Muscle layer of duodenum (tissue), 2 donors: ENCODE measurements at regions not wholly inside any gene's neighbourhood (a gene's known extent, or its start where the extent isn't known, plus 50 kb on each side); places are given as distances from the start of the nearest gene placed in this dataset.

Source experiments
- H3K27ac ChIP-seq: one replicate; pipeline ENCODE4 v1.7.0; 2013; ENCODE audit warnings: mild to moderate bottlenecking, low read length
- H3K27me3 ChIP-seq: one replicate; pipeline ENCODE4 v1.7.0; 2013; ENCODE audit warnings: low read depth, mild to moderate bottlenecking, control low read depth, low read length
- H3K36me3 ChIP-seq, 2 donors: one replicate each; pipeline ENCODE4 v1.7.0; 2013; ENCODE audit warnings: low read length in 2 of 2, control low read depth in 1 of 2, mild to moderate bottlenecking in 1 of 2; ENCODE audit not compliant: insufficient read depth in 2 of 2, control insufficient read depth in 1 of 2
- H3K4me1 ChIP-seq, 2 donors: one replicate each; pipeline ENCODE4 v1.7.0; 2013; ENCODE audit warnings: low read length in 2 of 2, mild to moderate bottlenecking in 2 of 2, control low read depth in 1 of 2, moderate library complexity in 1 of 2; ENCODE audit not compliant: insufficient read depth in 2 of 2, control insufficient read depth in 1 of 2
- H3K4me3 ChIP-seq, 2 donors: one replicate each; pipeline ENCODE4 v1.7.0; 2013; ENCODE audit warnings: low read length in 2 of 2, low read depth in 1 of 2, mild to moderate bottlenecking in 1 of 2
- H3K9me3 ChIP-seq, 2 donors: one replicate each; pipeline ENCODE4 v1.7.0; 2013; ENCODE audit warnings: low read length in 2 of 2, control low read depth in 1 of 2, mild to moderate bottlenecking in 1 of 2; ENCODE audit not compliant: control insufficient read depth in 1 of 2
- donor health status: healthy.

DNA sequence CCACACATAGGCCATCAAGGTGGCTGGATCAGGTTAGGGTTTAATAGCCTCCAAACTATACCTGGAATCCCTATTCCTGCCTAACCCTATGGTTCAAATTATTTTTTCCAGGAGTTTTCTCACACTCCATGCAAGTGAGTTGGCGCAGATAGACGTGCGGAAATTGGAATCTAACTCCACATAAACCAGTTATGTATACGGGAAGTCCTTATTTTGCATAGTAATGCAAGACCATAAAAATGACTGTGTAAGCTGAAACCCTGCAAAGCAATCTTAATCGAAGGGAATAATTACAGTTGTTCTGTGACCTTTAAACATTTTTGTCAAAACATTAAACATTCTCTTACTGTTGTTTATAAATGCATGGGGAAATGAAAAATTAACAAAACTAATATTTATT is 200.1 kb upstream of the SIX2 start:
- no peaks in the 10 kb centered on the region for H3K9me3 ChIP-seq
- no peak overlapping the region for H3K27ac ChIP-seq
- no peaks in the 10 kb centered on the region for H3K27me3 ChIP-seq
- no peaks in the 10 kb centered on the region for H3K36me3 ChIP-seq
- no peaks in the 10 kb centered on the region for H3K4me1 ChIP-seq
- H3K4me3 ChIP-seq: no peak overlapping the region

DNA sequence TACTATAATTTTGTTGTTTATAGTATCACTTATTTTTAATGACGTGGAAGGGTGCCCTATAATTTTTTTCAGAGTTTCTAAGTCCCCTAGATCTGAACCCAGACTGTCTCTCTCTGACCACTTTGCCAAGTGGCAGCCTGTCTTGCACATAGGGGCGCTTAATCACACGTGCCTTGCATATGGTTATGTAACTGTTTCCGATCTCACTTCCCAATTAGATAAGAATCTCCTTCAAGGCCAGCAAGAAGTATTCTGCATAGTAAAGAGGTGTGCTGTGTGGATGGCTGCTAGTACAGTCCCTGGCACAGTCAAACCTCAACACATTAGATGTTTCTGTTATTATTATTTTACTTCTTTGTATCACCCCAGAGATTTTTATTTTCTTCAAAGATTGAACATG is 197.8 kb upstream of the SIX2 start:
- no peak overlapping the region for H3K4me3 ChIP-seq
- H3K27ac ChIP-seq: no peak overlapping the region
- no peaks in the 10 kb centered on the region for H3K9me3 ChIP-seq
- no peaks in the 10 kb centered on the region for H3K36me3 ChIP-seq
- no peaks in the 10 kb centered on the region for H3K27me3 ChIP-seq
- H3K4me1 ChIP-seq: no peaks in the 10 kb centered on the region

DNA sequence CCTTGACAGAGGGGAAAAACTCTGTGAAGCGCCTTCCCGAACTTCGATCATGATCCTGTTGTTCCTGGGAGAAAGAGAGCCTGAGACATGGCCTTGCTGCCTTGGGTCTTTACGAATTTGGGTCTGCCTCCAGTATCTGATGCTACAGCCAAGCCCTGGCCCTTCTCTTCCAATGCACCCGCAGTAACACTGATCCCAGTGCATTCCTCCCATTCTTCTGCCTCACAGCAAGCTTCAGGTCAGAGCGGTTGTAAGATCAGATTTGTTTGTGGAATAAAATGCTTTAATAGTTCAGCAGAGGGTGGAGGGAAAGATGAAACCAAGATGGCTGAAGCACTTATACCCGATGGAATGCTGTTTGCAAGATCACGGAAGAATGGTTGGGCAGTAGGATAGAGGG is 196.7 kb upstream of the SIX2 start:
- no peak overlapping the region for H3K4me3 ChIP-seq
- H3K36me3 ChIP-seq: no peaks in the 10 kb centered on the region
- H3K27ac ChIP-seq: no peak overlapping the region
- H3K4me1 ChIP-seq: no peaks in the 10 kb centered on the region
- H3K9me3 ChIP-seq: no peaks in the 10 kb centered on the region
- no peaks in the 10 kb centered on the region for H3K27me3 ChIP-seq

DNA sequence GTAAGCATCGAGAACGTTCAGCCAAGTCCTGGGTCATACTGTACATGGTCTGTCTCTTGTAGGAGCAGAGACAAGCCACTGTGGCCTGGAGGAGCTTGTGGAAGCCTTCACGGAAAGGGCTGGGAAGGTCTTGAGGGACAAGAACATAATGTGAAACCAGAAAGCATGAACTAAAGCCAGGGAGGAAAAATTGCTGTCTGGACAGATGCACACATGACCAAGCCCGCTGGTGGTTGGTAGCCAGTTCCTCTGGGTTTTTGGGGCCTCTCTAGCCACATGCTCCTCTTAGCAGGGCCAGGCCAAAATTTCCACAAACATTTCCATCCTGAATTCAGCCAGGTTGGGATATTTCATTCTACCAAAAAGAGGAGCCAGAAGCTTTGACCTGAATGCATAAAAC is 196.2 kb upstream of the SIX2 start:
- Histone ChIP-seq H3K36me3 (no peaks in the 10 kb centered on the region), H3K4me3 (no peak overlapping the region), H3K27ac (no peak overlapping the region), H3K9me3 (no peaks in the 10 kb centered on the region), H3K4me1 (no peaks in the 10 kb centered on the region), H3K27me3 (no peaks in the 10 kb centered on the region)

DNA sequence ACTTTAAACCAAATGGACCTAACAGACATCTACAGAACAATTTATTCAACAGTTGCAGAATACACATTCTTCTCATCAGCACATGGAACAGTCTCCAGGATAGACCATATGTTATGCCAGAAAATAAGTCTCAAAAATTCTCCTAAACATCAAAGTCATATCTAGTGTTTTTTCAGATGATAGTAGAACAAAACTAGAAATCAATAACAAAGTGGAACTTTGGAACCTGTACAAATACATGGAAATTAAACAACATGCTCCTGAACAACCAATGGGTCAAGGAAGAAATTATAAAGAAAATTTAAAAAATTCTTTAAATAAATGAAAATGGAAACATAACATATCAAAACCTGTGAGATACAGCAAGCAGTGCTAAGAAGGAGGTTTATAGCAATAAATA is 194.1 kb upstream of the SIX2 start:
- H3K27ac ChIP-seq: no peak overlapping the region
- no peaks in the 10 kb centered on the region for H3K36me3 ChIP-seq
- no peaks in the 10 kb centered on the region for H3K9me3 ChIP-seq
- no peak overlapping the region for H3K4me3 ChIP-seq
- no peaks in the 10 kb centered on the region for H3K4me1 ChIP-seq
- no peaks in the 10 kb centered on the region for H3K27me3 ChIP-seq

DNA sequence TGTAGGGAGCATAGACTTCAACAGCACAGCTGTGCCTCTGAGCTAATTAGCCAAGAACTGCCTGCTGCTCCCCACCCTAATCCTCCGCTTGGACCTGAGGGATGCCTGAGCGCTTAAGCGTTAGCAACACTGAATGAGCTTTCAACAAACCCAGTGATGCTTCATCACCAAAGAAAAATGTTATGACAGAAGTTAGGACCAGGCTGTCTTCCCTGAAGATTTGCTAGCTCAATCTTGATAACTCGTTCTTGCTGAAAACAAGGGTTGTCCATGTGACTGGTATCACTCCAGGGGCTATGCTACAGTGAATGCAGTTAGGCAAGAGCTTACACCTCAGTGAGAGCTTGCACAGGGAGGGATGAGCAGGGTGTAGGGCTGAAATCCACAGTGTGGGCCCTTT is 190.7 kb upstream of the SIX2 start:
- Histone ChIP-seq H3K4me3 (no peak overlapping the region), H3K36me3 (no peaks in the 10 kb centered on the region), H3K27me3 (no peaks in the 10 kb centered on the region), H3K4me1 (no peaks in the 10 kb centered on the region), H3K9me3 (no peaks in the 10 kb centered on the region), H3K27ac (no peak overlapping the region)

DNA sequence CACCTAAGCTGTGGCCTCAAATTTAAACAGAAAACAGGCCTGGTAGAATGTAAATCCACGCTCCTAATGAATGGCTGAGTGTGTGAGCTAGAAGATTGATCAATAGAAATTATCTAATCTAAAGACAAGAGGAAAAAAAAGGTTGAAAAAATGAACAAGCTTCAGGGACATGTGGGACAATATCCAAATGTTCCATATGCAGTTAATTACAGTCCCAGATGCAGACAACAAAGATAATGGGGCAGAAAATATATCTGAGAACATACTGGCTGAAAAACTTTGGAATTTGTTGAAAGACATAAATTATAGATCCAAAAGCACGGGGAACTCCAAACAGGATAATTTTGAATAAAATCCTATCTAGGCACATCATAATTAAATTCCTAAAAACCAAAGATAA is 186.7 kb upstream of the SIX2 start:
- H3K4me1 ChIP-seq: no peaks in the 10 kb centered on the region
- no peaks in the 10 kb centered on the region for H3K9me3 ChIP-seq
- H3K36me3 ChIP-seq: no peaks in the 10 kb centered on the region
- H3K27ac ChIP-seq: no peak overlapping the region
- H3K4me3 ChIP-seq: no peak overlapping the region
- no peaks in the 10 kb centered on the region for H3K27me3 ChIP-seq

DNA sequence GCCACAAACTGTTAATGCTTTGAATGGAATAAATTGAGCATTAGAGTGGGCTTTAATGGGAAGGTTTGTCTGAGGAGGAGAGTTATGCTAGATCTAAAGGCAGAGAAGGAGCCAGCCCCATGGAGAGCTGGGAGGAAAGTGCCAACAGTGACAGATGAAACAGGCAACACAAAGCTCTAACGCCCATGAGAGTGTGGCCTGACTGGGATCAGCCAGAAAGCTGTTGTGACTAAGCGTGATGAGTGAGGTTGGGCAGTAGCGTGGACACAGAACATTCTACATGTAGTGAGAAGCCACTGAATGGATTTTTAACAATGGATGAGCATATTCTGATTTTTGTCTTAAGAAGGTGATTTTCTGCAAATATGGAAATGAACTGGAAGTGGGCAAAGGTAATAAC is 185.3 kb upstream of the SIX2 start:
- Histone ChIP-seq H3K9me3 (no peaks in the 10 kb centered on the region), H3K4me1 (no peaks in the 10 kb centered on the region), H3K27me3 (no peaks in the 10 kb centered on the region), H3K36me3 (no peaks in the 10 kb centered on the region), H3K4me3 (no peak overlapping the region), H3K27ac (no peak overlapping the region)

DNA sequence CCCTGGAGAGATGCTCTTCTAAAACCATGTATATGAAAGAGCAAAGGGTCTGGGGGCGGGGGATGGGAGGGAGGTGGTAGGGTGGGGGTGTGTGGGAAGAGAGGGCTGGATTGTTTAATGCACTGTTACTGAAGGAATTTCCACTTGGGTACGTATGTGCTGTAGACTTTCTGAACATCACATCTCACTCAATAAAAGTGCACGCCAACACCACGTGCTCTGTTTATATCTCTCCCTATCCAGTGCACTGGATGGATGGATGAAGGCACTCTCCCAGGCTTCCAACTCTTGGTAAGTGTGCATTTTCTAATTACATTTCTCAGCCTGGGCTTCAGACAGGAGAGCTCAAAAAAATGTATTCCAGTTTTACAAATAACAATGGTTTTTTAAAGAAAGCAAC is 184.3 kb upstream of the SIX2 start:
- Histone ChIP-seq H3K36me3 (no peaks in the 10 kb centered on the region), H3K9me3 (no peaks in the 10 kb centered on the region), H3K4me1 (no peaks in the 10 kb centered on the region), H3K27ac (no peak overlapping the region), H3K4me3 (no peak overlapping the region), H3K27me3 (no peaks in the 10 kb centered on the region)

DNA sequence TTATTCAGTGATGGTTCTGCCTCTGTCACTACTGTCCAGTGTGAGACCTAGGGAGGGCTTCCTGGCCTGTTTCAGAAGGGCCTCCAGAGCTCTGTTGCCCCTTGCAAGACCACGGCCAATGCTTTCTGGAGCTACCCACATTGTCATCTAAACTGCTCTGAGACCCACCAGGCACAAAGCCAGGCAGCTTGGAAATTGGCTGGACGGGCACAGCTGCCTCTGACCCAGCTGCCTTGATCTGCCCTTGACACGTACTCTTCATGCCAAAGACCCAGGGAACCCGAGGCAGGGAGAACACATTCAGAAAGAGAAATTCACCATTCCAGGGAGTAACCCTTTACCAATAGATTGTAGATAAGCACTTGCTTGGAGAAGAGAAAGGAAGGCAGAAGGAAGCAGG is 183.7 kb upstream of the SIX2 start:
- no peaks in the 10 kb centered on the region for H3K9me3 ChIP-seq
- no peak overlapping the region for H3K4me3 ChIP-seq
- H3K27me3 ChIP-seq: no peaks in the 10 kb centered on the region
- H3K27ac ChIP-seq: no peak overlapping the region
- no peaks in the 10 kb centered on the region for H3K4me1 ChIP-seq
- no peaks in the 10 kb centered on the region for H3K36me3 ChIP-seq

DNA sequence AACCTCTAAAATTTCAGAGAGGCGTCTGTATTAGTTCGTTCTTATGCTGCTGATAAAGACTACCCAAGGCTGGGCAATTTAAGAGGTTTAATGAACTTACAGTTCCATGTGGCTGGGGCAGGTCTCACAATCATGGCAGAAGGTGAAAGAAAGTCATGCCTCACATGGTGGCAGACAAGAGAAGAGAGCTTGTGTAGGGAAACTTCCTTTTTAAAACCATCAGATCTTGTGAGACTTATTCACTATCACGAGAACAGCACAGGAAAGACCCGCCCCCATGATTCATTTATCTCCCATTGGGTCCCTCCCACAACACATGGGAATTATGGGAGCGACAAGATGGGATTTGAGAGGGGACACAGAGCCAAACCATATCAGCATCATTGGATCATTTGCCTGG is 183.2 kb upstream of the SIX2 start:
- H3K27ac ChIP-seq: no peak overlapping the region
- H3K27me3 ChIP-seq: no peaks in the 10 kb centered on the region
- no peaks in the 10 kb centered on the region for H3K4me1 ChIP-seq
- H3K4me3 ChIP-seq: no peak overlapping the region
- no peaks in the 10 kb centered on the region for H3K36me3 ChIP-seq
- no peaks in the 10 kb centered on the region for H3K9me3 ChIP-seq

DNA sequence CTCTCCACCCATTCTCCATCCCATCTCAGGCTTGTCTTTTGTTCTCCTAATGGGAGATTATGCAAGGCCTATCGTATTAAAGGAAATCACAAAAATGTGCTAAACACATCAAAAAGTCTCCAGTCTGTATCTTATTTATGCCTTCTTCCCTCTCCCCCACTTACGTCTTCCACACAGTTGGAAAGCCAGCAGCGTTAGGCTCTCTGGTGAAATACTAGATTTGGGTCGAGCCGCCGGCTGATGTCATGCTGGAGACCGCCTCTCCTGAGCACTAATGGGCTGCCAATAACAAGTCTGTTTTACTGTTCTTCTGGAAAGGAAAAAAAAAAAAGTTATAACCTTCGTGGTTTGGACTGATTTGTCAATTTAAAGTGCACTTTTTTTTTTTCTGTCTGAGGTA is 182.7 kb upstream of the SIX2 start:
- H3K36me3 ChIP-seq: no peaks in the 10 kb centered on the region
- H3K4me1 ChIP-seq: no peaks in the 10 kb centered on the region
- H3K27me3 ChIP-seq: no peaks in the 10 kb centered on the region
- H3K9me3 ChIP-seq: no peaks in the 10 kb centered on the region
- no peak overlapping the region for H3K27ac ChIP-seq
- no peak overlapping the region for H3K4me3 ChIP-seq
